T-helper 17 cell (primary cell): ENCODE measurements at regions not wholly inside any gene's neighbourhood (a gene's known extent, or its start where the extent isn't known, plus 50 kb on each side); places are given as distances from the start of the nearest gene placed in this dataset.

Experiments used
- ATAC-seq: fragments of 150-1000 bp; cut with Tn5 transposase; 2 replicates; pipeline ENCODE4 v1.10.0; 2021; ENCODE audit warnings: mild to moderate bottlenecking, moderate library complexity
- DNase-seq, 3 donors: peaks; one replicate each; pipeline versions ENCODE4 v3.0.0 to v3.0.0-alpha.2; 2020 to 2021
- H3K9me3 ChIP-seq: one replicate; pipeline ENCODE4 v1.7.0; 2013; ENCODE audit warnings: low read length, mild to moderate bottlenecking; ENCODE audit not compliant: control insufficient read depth, poor library complexity, severe bottlenecking
- H3K27ac Mint-ChIP-seq: one replicate; pipeline ENCODE4 v1.8.0; 2022; ENCODE audit warnings: mild to moderate bottlenecking, moderate library complexity, mixed read lengths
- H3K27me3 Mint-ChIP-seq: one replicate; pipeline ENCODE4 v1.8.0; 2022; ENCODE audit warnings: mixed read lengths
- H3K36me3 Mint-ChIP-seq: one replicate; pipeline ENCODE4 v1.8.0; 2022; ENCODE audit warnings: low read depth, mixed read lengths
- H3K4me1 Mint-ChIP-seq: one replicate; pipeline ENCODE4 v1.8.0; 2022; ENCODE audit warnings: mild to moderate bottlenecking, mixed read lengths
- H3K4me3 Mint-ChIP-seq: one replicate; pipeline ENCODE4 v1.8.0; 2022; ENCODE audit warnings: mild to moderate bottlenecking, moderate library complexity, mixed read lengths

GRCh38 chr2:220001751-220002150 lies 374.3 kb downstream of the SLC4A3 start:
- DNase-seq (no peak), ATAC-seq (no peak)
- H3K4me1 Mint-ChIP-seq = no peaks in the 10 kb centered on the region
- no peaks in the 10 kb centered on the region for H3K36me3 Mint-ChIP-seq
- H3K9me3 ChIP-seq = peaks cover 3% of the 10 kb centered on the region
- no peak overlapping the region for H3K27ac Mint-ChIP-seq
- H3K27me3 Mint-ChIP-seq = peaks cover 12% of the 10 kb centered on the region
- H3K4me3 Mint-ChIP-seq = no peak overlapping the region

DNA sequence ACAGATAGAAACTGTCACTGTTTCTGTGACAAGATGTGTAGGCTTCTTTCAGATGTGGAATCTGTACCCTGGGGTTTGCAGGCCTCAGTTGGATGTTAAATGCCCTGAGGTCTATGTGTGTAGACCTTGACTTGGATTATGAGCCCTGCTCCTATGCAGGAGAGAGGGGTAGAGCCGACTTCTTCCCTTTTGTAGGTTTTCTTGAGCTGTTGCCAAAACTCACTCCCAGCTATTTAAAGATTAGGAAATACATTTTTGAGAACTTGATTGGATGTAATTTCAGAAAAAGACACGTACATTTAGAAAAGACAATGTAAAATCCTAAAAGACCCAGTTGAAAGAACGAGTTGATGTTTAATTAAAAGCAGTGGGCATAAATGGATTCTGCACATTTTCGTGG lies 374.8 kb downstream of the SLC4A3 start:
- no peaks in the 10 kb centered on the region for H3K36me3 Mint-ChIP-seq

DNA sequence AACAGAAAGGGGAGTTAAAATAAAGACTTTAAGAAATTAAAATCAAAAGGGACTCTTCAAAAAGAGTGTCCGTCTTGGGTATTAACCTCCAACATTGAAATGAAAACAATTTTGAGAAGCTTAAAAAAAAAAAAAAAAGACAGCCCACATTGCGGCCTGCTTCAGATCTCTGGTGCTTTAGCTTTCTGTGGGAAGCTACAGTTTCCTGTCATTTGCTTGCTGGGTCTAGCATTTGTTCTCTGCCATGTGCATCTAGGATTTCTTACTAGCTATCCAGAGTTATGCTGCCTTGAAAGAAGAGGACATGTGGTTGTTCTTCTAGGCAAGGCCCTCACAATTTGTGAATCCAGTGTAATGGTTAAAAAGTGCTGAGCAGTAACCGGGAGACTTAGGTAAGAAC lies 375.3 kb downstream of the SLC4A3 start:
- Mint-ChIP-seq H3K4me1 (no peaks in the 10 kb centered on the region), H3K4me3 (no peak overlapping the region), H3K36me3 (no peaks in the 10 kb centered on the region), H3K27ac (no peak overlapping the region), H3K27me3 (peaks cover 12% of the 10 kb centered on the region)
- no peak for DNase-seq
- ATAC-seq = no peak
- H3K9me3 ChIP-seq = peaks cover 3% of the 10 kb centered on the region

More for the DNA sequence above, 374.8 kb downstream of the SLC4A3 start:
- H3K27me3 Mint-ChIP-seq = peaks cover 12% of the 10 kb centered on the region
- H3K9me3 ChIP-seq = peaks cover 3% of the 10 kb centered on the region
- ATAC-seq (no peak), DNase-seq (no peak)
- no peak overlapping the region for H3K27ac Mint-ChIP-seq
- no peak overlapping the region for H3K4me3 Mint-ChIP-seq
- no peaks in the 10 kb centered on the region for H3K4me1 Mint-ChIP-seq

DNA sequence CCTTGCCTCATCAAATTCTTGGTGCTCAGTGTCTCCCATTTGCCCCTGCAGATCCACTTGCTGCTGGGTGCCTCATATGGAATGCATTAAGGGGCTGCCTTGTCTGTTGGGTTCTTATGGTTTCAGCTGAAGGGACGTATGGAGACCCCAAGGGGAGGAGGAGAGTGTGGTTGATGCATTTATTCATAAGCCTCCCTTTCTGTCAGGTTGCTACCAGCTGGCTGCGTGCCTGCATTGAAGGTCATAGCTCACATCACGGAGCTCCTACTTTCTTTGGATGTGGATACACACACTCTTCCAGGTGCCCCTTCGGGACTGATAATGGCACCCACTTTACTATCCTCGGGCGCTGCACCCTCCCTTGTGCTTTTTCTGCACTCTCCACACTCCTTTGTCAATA lies 377.9 kb downstream of the SLC4A3 start:
- H3K4me1 Mint-ChIP-seq = no peaks in the 10 kb centered on the region
- peaks cover 3% of the 10 kb centered on the region for H3K9me3 ChIP-seq
- no peak overlapping the region for H3K27ac Mint-ChIP-seq
- no peaks in the 10 kb centered on the region for H3K36me3 Mint-ChIP-seq
- no peak for ATAC-seq
- peaks cover 6% of the 10 kb centered on the region for H3K27me3 Mint-ChIP-seq
- DNase-seq = no peak
- H3K4me3 Mint-ChIP-seq = no peak overlapping the region

- DNase-seq (no peak), ATAC-seq (no peak)
- Mint-ChIP-seq H3K27me3 (peaks cover 6% of the 10 kb centered on the region), H3K4me1 (no peaks in the 10 kb centered on the region), H3K4me3 (no peak overlapping the region), H3K27ac (no peak overlapping the region), H3K36me3 (no peaks in the 10 kb centered on the region)
- H3K9me3 ChIP-seq = peaks cover 3% of the 10 kb centered on the region
Measured at GRCh38 chr2:220006152-220006621, 378.8 kb downstream of the SLC4A3 start.

GRCh38 chr2:220011859-220012258 lies 384.4 kb downstream of the SLC4A3 start:
- no peak overlapping the region for H3K4me3 Mint-ChIP-seq
- H3K4me1 Mint-ChIP-seq = no peaks in the 10 kb centered on the region
- ATAC-seq = no peak
- no peaks in the 10 kb centered on the region for H3K36me3 Mint-ChIP-seq
- no peaks in the 10 kb centered on the region for H3K9me3 ChIP-seq
- no peak overlapping the region for H3K27ac Mint-ChIP-seq
- DNase-seq = no peak
- H3K27me3 Mint-ChIP-seq = no peaks in the 10 kb centered on the region

GRCh38 chr2:220014961-220015360 lies 387.5 kb downstream of the SLC4A3 start:
- no peaks in the 10 kb centered on the region for H3K27me3 Mint-ChIP-seq

GRCh38 chr2:220015576-220015975 lies 388.1 kb downstream of the SLC4A3 start:
- DNase-seq = no peak
- no peaks in the 10 kb centered on the region for H3K9me3 ChIP-seq
- Mint-ChIP-seq H3K36me3 (no peaks in the 10 kb centered on the region), H3K4me1 (no peaks in the 10 kb centered on the region), H3K27me3 (no peaks in the 10 kb centered on the region), H3K27ac (no peak overlapping the region), H3K4me3 (no peak overlapping the region)
- ATAC-seq = no peak

More at GRCh38 chr2:220014961-220015360, 387.5 kb downstream of the SLC4A3 start:
- Mint-ChIP-seq H3K4me1 (no peaks in the 10 kb centered on the region), H3K27ac (no peak overlapping the region), H3K4me3 (no peak overlapping the region), H3K36me3 (no peaks in the 10 kb centered on the region)
- ATAC-seq = no peak
- H3K9me3 ChIP-seq = no peaks in the 10 kb centered on the region
- no peak for DNase-seq

DNA sequence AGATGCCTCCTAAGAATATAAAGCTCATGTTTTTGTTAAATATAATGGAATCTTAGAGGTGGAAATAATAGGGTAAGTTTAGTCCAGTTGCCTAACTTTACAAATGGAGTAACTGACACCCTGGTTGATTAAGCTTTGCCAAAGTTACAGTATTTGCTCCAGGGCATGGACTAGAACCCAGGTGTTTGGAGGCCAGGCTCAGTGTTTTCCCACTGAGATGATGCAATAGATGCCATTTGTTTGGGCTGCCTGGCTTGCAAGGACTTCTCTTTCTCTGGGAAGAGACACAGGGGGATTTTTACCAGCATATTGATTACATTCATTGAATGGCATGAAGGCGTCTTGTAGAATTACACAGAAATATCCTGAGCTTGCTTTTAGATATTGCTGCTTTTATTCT lies 397.8 kb downstream of the SLC4A3 start:
- ATAC-seq (no peak), DNase-seq (no peak)
- H3K9me3 ChIP-seq = no peaks in the 10 kb centered on the region
- Mint-ChIP-seq H3K36me3 (no peaks in the 10 kb centered on the region), H3K4me1 (no peaks in the 10 kb centered on the region), H3K4me3 (no peak overlapping the region), H3K27me3 (peaks cover 12% of the 10 kb centered on the region), H3K27ac (no peak overlapping the region)

- H3K9me3 ChIP-seq = no peaks in the 10 kb centered on the region
- ATAC-seq (no peak), DNase-seq (no peak)
- Mint-ChIP-seq H3K27me3 (peaks cover 6% of the 10 kb centered on the region), H3K4me3 (no peak overlapping the region), H3K4me1 (no peaks in the 10 kb centered on the region), H3K36me3 (no peaks in the 10 kb centered on the region), H3K27ac (no peak overlapping the region)
Measured at GRCh38 chr2:220029013-220029412, 401.6 kb downstream of the SLC4A3 start.

- no peak for ATAC-seq
- no peak overlapping the region for H3K27ac Mint-ChIP-seq
- no peak overlapping the region for H3K4me3 Mint-ChIP-seq
- no peak for DNase-seq
- no peaks in the 10 kb centered on the region for H3K9me3 ChIP-seq
- H3K36me3 Mint-ChIP-seq = no peaks in the 10 kb centered on the region
- no peaks in the 10 kb centered on the region for H3K4me1 Mint-ChIP-seq
- no peaks in the 10 kb centered on the region for H3K27me3 Mint-ChIP-seq
Measured at GRCh38 chr2:220033546-220033945, 406.1 kb downstream of the SLC4A3 start.

DNA sequence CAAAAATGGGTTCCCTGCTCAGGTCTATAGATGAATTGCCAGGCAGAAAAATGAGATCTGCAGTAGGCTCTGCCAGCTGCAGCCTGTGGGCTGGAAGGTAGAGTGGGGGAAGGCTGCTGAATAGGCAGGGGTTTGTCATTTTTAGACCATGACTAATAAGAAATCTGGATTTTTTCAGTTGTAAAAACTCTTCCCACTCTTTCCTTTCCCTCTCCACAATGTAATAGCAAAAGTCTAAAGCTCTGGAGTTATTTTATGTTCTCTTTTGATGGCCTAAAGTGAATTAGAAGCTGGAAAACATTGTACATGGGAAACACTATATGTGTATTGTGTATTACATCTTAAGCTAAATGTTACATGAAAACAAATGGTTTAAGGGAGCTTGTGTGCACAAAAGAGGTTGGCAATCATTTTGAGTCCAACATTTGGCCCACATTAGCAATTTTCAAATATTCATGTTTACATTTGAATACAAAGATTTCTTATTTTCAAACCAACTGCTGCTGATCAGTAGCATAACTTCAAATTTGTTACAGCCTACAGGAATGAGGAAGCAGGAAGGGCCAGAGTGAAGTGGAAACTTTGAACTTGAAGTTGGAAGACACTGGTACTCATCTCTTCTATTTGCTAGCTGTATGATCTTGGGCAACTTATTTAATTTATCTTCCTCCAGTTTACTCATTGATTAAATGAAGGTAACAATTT lies 407.1 kb downstream of the SLC4A3 start:
- Mint-ChIP-seq H3K27ac (no peak overlapping the region), H3K36me3 (no peaks in the 10 kb centered on the region), H3K4me3 (no peak overlapping the region), H3K27me3 (peaks cover 5% of the 10 kb centered on the region), H3K4me1 (no peaks in the 10 kb centered on the region)
- ATAC-seq (no peak), DNase-seq (no peak)
- no peaks in the 10 kb centered on the region for H3K9me3 ChIP-seq

DNA sequence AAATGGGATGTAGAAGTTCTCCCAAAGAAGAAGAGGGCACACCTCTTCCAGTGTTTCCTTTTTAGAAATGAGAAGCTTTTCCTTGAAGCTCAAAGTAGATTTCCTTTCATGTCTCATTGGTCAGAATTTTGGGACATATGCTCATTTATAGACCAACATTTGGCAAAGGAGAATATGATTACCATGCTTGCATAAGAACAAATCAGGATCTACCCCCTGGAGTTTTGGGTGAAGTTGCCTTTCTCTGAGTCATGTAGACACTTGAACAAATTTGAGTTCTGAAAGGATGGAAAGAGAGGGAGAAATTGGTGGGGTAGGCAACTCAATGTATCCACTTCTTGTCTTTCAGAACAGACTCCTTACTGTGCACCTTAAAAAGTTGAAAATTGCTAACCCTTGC lies 409.0 kb downstream of the SLC4A3 start:
- no peaks in the 10 kb centered on the region for H3K4me1 Mint-ChIP-seq
- H3K36me3 Mint-ChIP-seq = no peaks in the 10 kb centered on the region
- peaks cover 14% of the 10 kb centered on the region for H3K27me3 Mint-ChIP-seq
- no peak overlapping the region for H3K4me3 Mint-ChIP-seq
- DNase-seq = no peak
- H3K9me3 ChIP-seq = no peaks in the 10 kb centered on the region
- H3K27ac Mint-ChIP-seq = no peak overlapping the region
- no peak for ATAC-seq

DNA sequence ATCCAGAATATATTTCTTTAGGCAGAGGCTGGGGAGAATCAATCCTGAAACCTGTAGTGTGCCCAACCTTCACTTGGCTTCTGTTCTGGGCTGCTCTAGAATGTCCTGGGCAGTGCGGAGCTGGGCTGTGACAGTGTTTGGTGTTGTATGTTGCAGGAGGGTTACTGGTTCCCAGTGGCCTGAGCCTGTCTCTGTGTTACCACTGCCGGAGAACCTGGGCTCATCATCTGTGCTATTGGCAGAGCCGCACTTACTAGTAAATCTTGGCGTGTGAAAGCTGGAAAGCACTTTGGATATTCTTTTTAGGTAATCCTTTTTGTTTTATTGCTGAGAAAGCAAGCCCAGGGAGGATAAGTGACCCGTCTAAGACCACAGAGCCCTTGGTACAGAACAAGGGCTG lies 412.9 kb downstream of the SLC4A3 start:
- Mint-ChIP-seq H3K4me1 (no peaks in the 10 kb centered on the region), H3K4me3 (no peak overlapping the region), H3K36me3 (no peaks in the 10 kb centered on the region), H3K27ac (no peak overlapping the region), H3K27me3 (peaks cover 24% of the 10 kb centered on the region)
- no peaks in the 10 kb centered on the region for H3K9me3 ChIP-seq
- no peak for ATAC-seq
- DNase-seq = no peak
